GM12878 (cell line): ENCODE measurements at regions not wholly inside any gene's neighbourhood (a gene's known extent, or its start where the extent isn't known, plus 50 kb on each side); places are given as distances from the start of the nearest gene placed in this dataset.

Source experiments
- ATAC-seq: fragments of 200-7000 bp; cut with Tn5 transposase; 3 replicates; pipeline ENCODE4 v1.9.1; 2020; ENCODE audit warnings: mild to moderate bottlenecking, moderate library complexity
- BruUV-seq: library from RNA; stranded (reverse); fragments of 400-500 nt; replicated peaks from 2 replicates; lab custom pipeline; 2021; lab: Mats Ljungman, UMichigan
- CTCF ChIA-PET: fragments of 300-600 bp; sonication (Branson Sonifier 250); formaldehyde crosslinking; extraction: SDS; loops from one replicate; lab custom pipeline; 2021; ENCODE audit warnings: inconsistent platforms; lab: Yijun Ruan, JAX
- POLR2A ChIA-PET: fragments of 350-600 bp; formaldehyde crosslinking; extraction: SDS; loops from one replicate; lab custom pipeline; 2021; ENCODE audit warnings: inconsistent platforms; lab: Charles Lee
- RAD21 ChIA-PET: fragments of 300-600 bp; sonication (Branson Sonifier 250); formaldehyde crosslinking; loops from one replicate; lab custom pipeline; 2023; ENCODE audit warnings: antibody characterized with exemption; ENCODE audit not compliant: unreplicated experiment; lab: Charles Lee
- SMC1A ChIA-PET: fragments of 300-600 bp; sonication (Branson Sonifier 250); formaldehyde crosslinking; loops from one replicate; lab custom pipeline; 2023; ENCODE audit not compliant: unreplicated experiment, uncharacterized antibody; lab: Charles Lee
- DNase-seq: peaks from one replicate; pipeline ENCODE4 v3.0.0-alpha.2; 2011; ENCODE audit warnings: low read depth, low spot score
- FAIRE-seq: peaks from 3 replicates; lab custom pipeline; 2011; peaks lifted over from hg19 to GRCh38; lab: Jason Lieb, UNC
- H2AFZ ChIP-seq: 2 replicates; pipeline ENCODE4 v1.6.0; 2011; ENCODE audit warnings: low read depth, low read length, control low read depth; ENCODE audit not compliant: control insufficient read depth
- H3K27ac ChIP-seq: 2 replicates; pipeline ENCODE4 v1.5.1; 2011; ENCODE audit warnings: control low read depth; ENCODE audit not compliant: control insufficient read depth, insufficient read depth
- H3K27me3 ChIP-seq, 2 experiments: replicated peaks in 1 of 2; 2 replicates each; pipeline versions ENCODE4 v1.6.0 to v1.6.1; 2011; ENCODE audit warnings: low read length in 1 of 2; ENCODE audit not compliant: control insufficient read depth in 2 of 2, insufficient read depth in 2 of 2
- H3K36me3 ChIP-seq, 2 experiments: 2 replicates each; pipeline ENCODE4 v1.5.1; 2011; ENCODE audit warnings: low read length in 1 of 2; ENCODE audit not compliant: control insufficient read depth in 2 of 2, insufficient read depth in 2 of 2
- H3K4me1 ChIP-seq: 2 replicates; pipeline ENCODE4 v1.6.1; 2011; ENCODE audit warnings: mild to moderate bottlenecking, low read length, moderate library complexity, mixed read lengths; ENCODE audit not compliant: control insufficient read depth, insufficient read depth
- H3K4me2 ChIP-seq: 2 replicates; pipeline ENCODE4 v1.6.0; 2011; ENCODE audit warnings: control low read depth; ENCODE audit not compliant: control insufficient read depth, insufficient read depth
- H3K4me3 ChIP-seq: fragments of 200-600 bp; sonication (generic); 2 replicates; pipeline ENCODE4 v1.5.1; 2016
- H3K79me2 ChIP-seq: 2 replicates; pipeline ENCODE4 v1.6.0; 2011; ENCODE audit warnings: low read length; ENCODE audit not compliant: control insufficient read depth, insufficient read depth
- H3K9ac ChIP-seq: 2 replicates; pipeline ENCODE4 v1.8.0; 2011; ENCODE audit warnings: low read length, control low read depth, mixed read lengths; ENCODE audit not compliant: control insufficient read depth, insufficient read depth
- H3K9me3 ChIP-seq: replicated peaks from 3 replicates; pipeline ENCODE4 v1.5.1; 2011; ENCODE audit warnings: mild to moderate bottlenecking, low read length; ENCODE audit not compliant: control insufficient read depth, insufficient read depth
- H4K20me1 ChIP-seq: 2 replicates; pipeline ENCODE4 v1.6.0; 2011; ENCODE audit not compliant: control insufficient read depth, insufficient read depth
- IKZF1 ChIP-seq: fragments of 450-650 bp; conservative IDR thresholded peaks from 2 replicates; pipeline ENCODE4 v1.6.1; 2017; ENCODE audit warnings: antibody characterized with exemption, mild to moderate bottlenecking
- IKZF2 ChIP-seq, 2 experiments: fragments of 450-650 bp; IDR thresholded peaks; 2 replicates each; pipeline ENCODE4 v1.6.1; 2017; ENCODE audit warnings: mild to moderate bottlenecking in 2 of 2, moderate library complexity in 2 of 2
- SPI1 ChIP-seq: IDR thresholded peaks from 2 replicates; pipeline ENCODE4 v1.6.1; 2011; ENCODE audit warnings: low read depth, mild to moderate bottlenecking, low read length, moderate library complexity, borderline replicate concordance; ENCODE audit not compliant: insufficient read depth
- WGBS: methylation state at CpG from one replicate; pipeline ENCODE4 v1.1.6; 2016; ENCODE audit warnings: low lambda C conversion rate; ENCODE audit not compliant: insufficient replicate concordance, insufficient coverage; ENCODE audit errors: missing lambda C conversion rate; 5-methylcytosine and 5-hydroxymethylcytosine counted together
- in situ Hi-C: fragments of 300-500 bp; cut with MboI; formaldehyde crosslinking; loops from 9 replicates; pipeline ENCODE4 v1.14.3; 2018; ENCODE audit warnings: mixed read lengths
- intact Hi-C: fragments of 100-400 bp; cut with micrococcal nuclease; formaldehyde crosslinking; loops from one replicate; pipeline ENCODE4 v1.14.2; 2022; ENCODE audit not compliant: unreplicated experiment
- TF ChIP-seq, protein P1 (sequence below): fragments of 450-650 bp; IDR thresholded peaks from 2 replicates; pipeline ENCODE4 v1.6.1; 2016; ENCODE audit warnings: mild to moderate bottlenecking, moderate library complexity, borderline replicate concordance
- TF ChIP-seq, protein P2 (sequence below): fragments of 450-650 bp; IDR thresholded peaks from 2 replicates; pipeline ENCODE4 v1.6.1; 2017; ENCODE audit warnings: low read depth, mild to moderate bottlenecking, moderate library complexity

DNA sequence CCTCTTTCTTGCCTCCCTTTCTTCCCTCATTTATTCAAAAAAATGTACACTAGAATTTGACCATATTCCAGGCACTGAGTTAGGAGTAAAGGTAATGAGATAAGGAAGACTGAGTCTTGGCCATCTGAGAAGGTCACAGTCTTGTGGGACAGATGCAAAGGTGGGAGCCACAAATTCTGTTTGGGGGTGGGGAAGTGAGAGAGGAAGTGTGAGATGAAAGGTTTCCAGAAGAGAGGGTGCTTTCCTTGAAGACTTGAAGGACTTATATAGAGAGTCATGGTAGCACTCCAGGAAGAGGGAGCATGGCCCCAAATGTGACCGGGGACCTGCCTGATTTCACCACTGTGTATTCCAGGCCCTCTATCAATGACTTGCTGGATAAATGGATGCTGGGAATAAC, 320.6 kb downstream of the LPIN1 start:
- H3K4me3 ChIP-seq: no peak overlapping the region
- no peak overlapping the region for H2AFZ ChIP-seq
- TF ChIP-seq IKZF1: peak; percentile 41; the same call in 1 of the 2 replicates
- peak in 1 of 2 experiments; percentile 38; a peak in 2 of 4 replicates for TF ChIP-seq IKZF2 (IDR thresholded peaks at IDR 0.05)
- peak; percentile 80 for TF ChIP-seq SPI1
- TF ChIP-seq, protein P1, sequence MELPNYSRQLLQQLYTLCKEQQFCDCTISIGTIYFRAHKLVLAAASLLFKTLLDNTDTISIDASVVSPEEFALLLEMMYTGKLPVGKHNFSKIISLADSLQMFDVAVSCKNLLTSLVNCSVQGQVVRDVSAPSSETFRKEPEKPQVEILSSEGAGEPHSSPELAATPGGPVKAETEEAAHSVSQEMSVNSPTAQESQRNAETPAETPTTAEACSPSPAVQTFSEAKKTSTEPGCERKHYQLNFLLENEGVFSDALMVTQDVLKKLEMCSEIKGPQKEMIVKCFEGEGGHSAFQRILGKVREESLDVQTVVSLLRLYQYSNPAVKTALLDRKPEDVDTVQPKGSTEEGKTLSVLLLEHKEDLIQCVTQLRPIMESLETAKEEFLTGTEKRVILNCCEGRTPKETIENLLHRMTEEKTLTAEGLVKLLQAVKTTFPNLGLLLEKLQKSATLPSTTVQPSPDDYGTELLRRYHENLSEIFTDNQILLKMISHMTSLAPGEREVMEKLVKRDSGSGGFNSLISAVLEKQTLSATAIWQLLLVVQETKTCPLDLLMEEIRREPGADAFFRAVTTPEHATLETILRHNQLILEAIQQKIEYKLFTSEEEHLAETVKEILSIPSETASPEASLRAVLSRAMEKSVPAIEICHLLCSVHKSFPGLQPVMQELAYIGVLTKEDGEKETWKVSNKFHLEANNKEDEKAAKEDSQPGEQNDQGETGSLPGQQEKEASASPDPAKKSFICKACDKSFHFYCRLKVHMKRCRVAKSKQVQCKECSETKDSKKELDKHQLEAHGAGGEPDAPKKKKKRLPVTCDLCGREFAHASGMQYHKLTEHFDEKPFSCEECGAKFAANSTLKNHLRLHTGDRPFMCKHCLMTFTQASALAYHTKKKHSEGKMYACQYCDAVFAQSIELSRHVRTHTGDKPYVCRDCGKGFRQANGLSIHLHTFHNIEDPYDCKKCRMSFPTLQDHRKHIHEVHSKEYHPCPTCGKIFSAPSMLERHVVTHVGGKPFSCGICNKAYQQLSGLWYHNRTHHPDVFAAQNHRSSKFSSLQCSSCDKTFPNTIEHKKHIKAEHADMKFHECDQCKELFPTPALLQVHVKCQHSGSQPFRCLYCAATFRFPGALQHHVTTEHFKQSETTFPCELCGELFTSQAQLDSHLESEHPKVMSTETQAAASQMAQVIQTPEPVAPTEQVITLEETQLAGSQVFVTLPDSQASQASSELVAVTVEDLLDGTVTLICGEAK: no peak
- TF ChIP-seq, protein P2, sequence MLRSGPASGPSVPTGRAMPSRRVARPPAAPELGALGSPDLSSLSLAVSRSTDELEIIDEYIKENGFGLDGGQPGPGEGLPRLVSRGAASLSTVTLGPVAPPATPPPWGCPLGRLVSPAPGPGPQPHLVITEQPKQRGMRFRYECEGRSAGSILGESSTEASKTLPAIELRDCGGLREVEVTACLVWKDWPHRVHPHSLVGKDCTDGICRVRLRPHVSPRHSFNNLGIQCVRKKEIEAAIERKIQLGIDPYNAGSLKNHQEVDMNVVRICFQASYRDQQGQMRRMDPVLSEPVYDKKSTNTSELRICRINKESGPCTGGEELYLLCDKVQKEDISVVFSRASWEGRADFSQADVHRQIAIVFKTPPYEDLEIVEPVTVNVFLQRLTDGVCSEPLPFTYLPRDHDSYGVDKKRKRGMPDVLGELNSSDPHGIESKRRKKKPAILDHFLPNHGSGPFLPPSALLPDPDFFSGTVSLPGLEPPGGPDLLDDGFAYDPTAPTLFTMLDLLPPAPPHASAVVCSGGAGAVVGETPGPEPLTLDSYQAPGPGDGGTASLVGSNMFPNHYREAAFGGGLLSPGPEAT: 0 out of 2 replicates have a peak, but pooled peaks have one; percentile 27
- SMC1A ChIA-PET: interaction anchor here (0.8 to 2.2 kb wide), 3 partner anchors 8 to 61 kb away, joined by 3 to 6 read pairs (median 5); no protein-coding TSS in a partner anchor
- H3K27ac ChIP-seq: no peak overlapping the region
- H3K4me2 ChIP-seq: no peak overlapping the region
- WGBS: 25% methylated on average over 1 of the region's 1 CpG
- H4K20me1 ChIP-seq: no peaks in the 10 kb centered on the region
- ATAC-seq: peak; percentile 20; the same call in 1 of the 3 replicates
- no peaks in the 10 kb centered on the region; the same call in 1 of the 2 replicates for H3K79me2 ChIP-seq
- RAD21 ChIA-PET: interaction anchor here (1.7 kb wide), 1 partner anchor 203 kb away, joined by 5 read pairs; no protein-coding TSS in a partner anchor
- no peak overlapping the region for H3K9ac ChIP-seq
- H3K36me3 ChIP-seq: peaks cover 0 to 4% of the 10 kb centered on the region in 2 experiments; a peak in 1 of 4 replicates
- no peak for FAIRE-seq
- POLR2A ChIA-PET: no interaction called here
- CTCF ChIA-PET: interaction anchor here (1.5 kb wide), 1 partner anchor 649 kb away, joined by 3 read pairs; no protein-coding TSS in a partner anchor
- no TSS peak for BruUV-seq
- H3K27me3 ChIP-seq: no peaks in the 10 kb centered on the region
- in situ Hi-C loops (no loop called here), intact Hi-C loops (no loop called here)
- peaks cover 8% of the 10 kb centered on the region; the same call in 2 of the 3 replicates for H3K9me3 ChIP-seq
- peaks cover 24% of the 10 kb centered on the region for H3K4me1 ChIP-seq
- DNase-seq: no peak
